ENCODE measurements at regions not wholly inside any gene's neighbourhood (a gene's known extent, or its start where the extent isn't known, plus 50 kb on each side); places are given as distances from the start of the nearest gene placed in this dataset.
"Not testable (repeated sequence)": the region's sequence is repeated elsewhere in the genome, so short reads cannot be mapped to it uniquely, and the experiment has no call there.

- DNase-seq, result no peak
Measured at GRCh38 chr15:63434576-63435186, 53.0 kb upstream of the CA12 start.

GRCh38 chr15:63435204-63435820 lies 53.7 kb upstream of the CA12 start:
- no peak for DNase-seq

- no peak for DNase-seq
Measured at GRCh38 chr15:63436341-63436740, 54.7 kb upstream of the CA12 start.

GRCh38 chr15:63436872-63437375 lies 55.3 kb upstream of the CA12 start:
- peak; percentile 69 for DNase-seq

GRCh38 chr15:63439536-63440264 lies 58.1 kb upstream of the CA12 start:
- DNase-seq, result no peak

GRCh38 chr15:63440265-63440648 lies 58.6 kb upstream of the CA12 start:
- no peak for DNase-seq

GRCh38 chr15:63440756-63441155 lies 59.1 kb upstream of the CA12 start:
- no peak for DNase-seq

- DNase-seq, result no peak
Measured at GRCh38 chr15:63441266-63441665, 59.6 kb upstream of the CA12 start.

GRCh38 chr15:63442080-63442479 lies 60.4 kb upstream of the CA12 start:
- DNase-seq, result no peak

- DNase-seq, result no peak
Measured at GRCh38 chr15:63444611-63445010, 59.8 kb upstream of the USP3 start.

- no peak for DNase-seq
Measured at GRCh38 chr15:63446255-63446654, 58.1 kb upstream of the USP3 start.

- DNase-seq, result no peak
Measured at GRCh38 chr15:63447017-63447676, 57.2 kb upstream of the USP3 start.

- peak; percentile 63 for DNase-seq
Measured at GRCh38 chr15:63448266-63448665, 56.1 kb upstream of the USP3 start.

GRCh38 chr15:63448872-63449555 lies 55.4 kb upstream of the USP3 start:
- not testable (repeated sequence) for DNase-seq

- DNase-seq, result no peak
Measured at GRCh38 chr15:63449731-63450130, 54.7 kb upstream of the USP3 start.

GRCh38 chr15:63450884-63451225 lies 53.5 kb upstream of the USP3 start:
- DNase-seq, result no peak

- DNase-seq, result no peak
Measured at GRCh38 chr15:63451671-63452315, 52.6 kb upstream of the USP3 start.

GRCh38 chr15:63452552-63453136 lies 51.7 kb upstream of the USP3 start:
- DNase-seq, result no peak

GRCh38 chr15:63453186-63453905 lies 51.0 kb upstream of the USP3 start:
- no peak for DNase-seq

- no peak for DNase-seq
Measured at GRCh38 chr15:63454503-63455211, 49.7 kb upstream of the USP3 start.

All from OCI-M1 (cell line).